Trophoblast cell (in vitro differentiated cells and primary cell): ENCODE measurements at regions not wholly inside any gene's neighbourhood (a gene's known extent, or its start where the extent isn't known, plus 50 kb on each side); places are given as distances from the start of the nearest gene placed in this dataset.
A peak's percentile ranks its signal among the peaks of the same experiment; 100 is the strongest.

Experiments used
- DNase-seq, 2 donors: peaks; one replicate each; pipeline ENCODE4 v3.0.0-alpha.2; 2016
- H2AFZ ChIP-seq: 2 replicates; pipeline ENCODE4 v1.6.1; 2013; ENCODE audit warnings: low read length, moderate library complexity, mild to moderate bottlenecking; ENCODE audit not compliant: insufficient read depth, poor library complexity
- H2AK5ac ChIP-seq: 2 replicates; pipeline ENCODE4 v1.6.1; 2013; ENCODE audit warnings: mild to moderate bottlenecking, low read length
- H2BK120ac ChIP-seq: 2 replicates; pipeline ENCODE4 v1.6.1; 2013; ENCODE audit warnings: low read length, mild to moderate bottlenecking, moderate library complexity; ENCODE audit not compliant: insufficient read depth, poor library complexity
- H2BK12ac ChIP-seq: 2 replicates; pipeline ENCODE4 v1.6.1; 2013; ENCODE audit warnings: mild to moderate bottlenecking, low read length, moderate library complexity
- H2BK5ac ChIP-seq: 2 replicates; pipeline ENCODE4 v1.6.1; 2013; ENCODE audit warnings: low read length, low read depth, moderate library complexity, mild to moderate bottlenecking; ENCODE audit not compliant: poor library complexity
- H3K14ac ChIP-seq: 2 replicates; pipeline ENCODE4 v1.6.1; 2013; ENCODE audit warnings: mild to moderate bottlenecking, low read length
- H3K18ac ChIP-seq: 2 replicates; pipeline ENCODE4 v1.6.1; 2013; ENCODE audit warnings: mild to moderate bottlenecking, low read length
- H3K23ac ChIP-seq: 2 replicates; pipeline ENCODE4 v1.6.1; 2013; ENCODE audit warnings: low read length
- H3K27ac ChIP-seq: 2 replicates; pipeline ENCODE4 v1.5.1; 2013; ENCODE audit warnings: low read depth, mild to moderate bottlenecking, inconsistent platforms, low read length, moderate library complexity
- H3K27me3 ChIP-seq: 2 replicates; pipeline ENCODE4 v1.6.1; 2013; ENCODE audit warnings: inconsistent platforms, mild to moderate bottlenecking, low read length, moderate library complexity; ENCODE audit not compliant: insufficient read depth
- H3K36me3 ChIP-seq, 2 experiments: 1 replicate in 1 of 2; 2 replicates in 1 of 2; pipeline ENCODE4 v1.6.1; 2013; ENCODE audit warnings: low read length in 2 of 2, mild to moderate bottlenecking in 2 of 2, moderate library complexity in 1 of 2; ENCODE audit not compliant: insufficient read depth in 2 of 2, control insufficient read depth in 1 of 2
- H3K4ac ChIP-seq: 2 replicates; pipeline ENCODE4 v1.6.1; 2013; ENCODE audit warnings: low read depth, mild to moderate bottlenecking, low read length, moderate library complexity
- H3K4me1 ChIP-seq, 2 experiments: 1 replicate in 1 of 2; 2 replicates in 1 of 2; pipeline ENCODE4 v1.6.1; 2013; ENCODE audit warnings: low read length in 2 of 2, mild to moderate bottlenecking in 2 of 2, moderate library complexity in 1 of 2; ENCODE audit not compliant: insufficient read depth in 2 of 2, control insufficient read depth in 1 of 2
- H3K4me2 ChIP-seq: 2 replicates; pipeline ENCODE4 v1.6.1; 2013; ENCODE audit warnings: inconsistent platforms, mild to moderate bottlenecking, low read length, moderate library complexity
- H3K4me3 ChIP-seq: 2 replicates; pipeline ENCODE4 v1.5.1; 2013; ENCODE audit warnings: mild to moderate bottlenecking, low read depth, low read length, inconsistent platforms
- H3K79me1 ChIP-seq: one replicate; pipeline ENCODE4 v1.6.1; 2013; ENCODE audit warnings: low read length
- H3K79me2 ChIP-seq: 2 replicates; pipeline ENCODE4 v1.6.1; 2013; ENCODE audit warnings: low read length, mild to moderate bottlenecking; ENCODE audit not compliant: control insufficient read depth, insufficient read depth, poor library complexity
- H3K9ac ChIP-seq: 2 replicates; pipeline ENCODE4 v1.6.1; 2013; ENCODE audit warnings: mild to moderate bottlenecking, low read length
- H3K9me3 ChIP-seq: 2 replicates; pipeline ENCODE4 v1.6.1; 2013; ENCODE audit warnings: low read depth, mild to moderate bottlenecking, control low read depth, inconsistent platforms, low read length; ENCODE audit not compliant: insufficient read depth
- H4K12ac ChIP-seq: 2 replicates; pipeline ENCODE4 v1.6.1; 2013; ENCODE audit warnings: low read depth, mild to moderate bottlenecking, low read length, moderate library complexity
- H4K8ac ChIP-seq: 2 replicates; pipeline ENCODE4 v1.6.1; 2013; ENCODE audit warnings: low read depth, mild to moderate bottlenecking, low read length, moderate library complexity
- H4K91ac ChIP-seq: one replicate; pipeline ENCODE4 v1.6.1; 2013; ENCODE audit warnings: low read depth, mild to moderate bottlenecking, low read length, moderate library complexity
- WGBS: extraction: QIAGEN DNeasy Blood & Tissue Kit; methylation state at CpG from one replicate; pipeline ENCODE4 v1.1.7; 2013; ENCODE audit warnings: missing lambda C conversion rate; ENCODE audit not compliant: insufficient read length, insufficient coverage; ENCODE audit errors: extremely low coverage; 5-methylcytosine and 5-hydroxymethylcytosine counted together

DNA sequence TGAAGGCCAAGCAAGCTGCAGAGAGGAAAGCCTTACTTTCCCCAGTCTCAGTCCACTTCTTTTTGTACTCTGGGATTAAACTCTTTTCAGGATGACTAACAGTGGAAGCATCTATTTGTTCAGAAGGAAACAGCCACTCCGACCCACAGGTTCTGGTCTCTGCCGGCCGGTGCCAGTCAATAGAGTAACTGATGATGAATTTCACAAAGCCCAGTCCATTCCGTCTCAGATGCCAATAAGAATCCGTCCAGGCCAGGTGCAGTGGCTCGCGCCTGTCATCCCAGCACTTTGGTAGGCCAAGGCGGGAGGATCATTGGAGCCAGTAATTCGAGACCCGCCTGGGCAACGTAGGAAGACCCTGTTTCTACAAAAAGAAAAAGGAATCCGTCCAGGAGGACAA, 58.5 kb upstream of the HELT start:
- Histone ChIP-seq H3K4ac (no peak overlapping the region), H2BK12ac (no peak overlapping the region)
- no CpG with 5 or more reads among the region's 12 CpGs for whole genome bisulfite sequencing

DNA sequence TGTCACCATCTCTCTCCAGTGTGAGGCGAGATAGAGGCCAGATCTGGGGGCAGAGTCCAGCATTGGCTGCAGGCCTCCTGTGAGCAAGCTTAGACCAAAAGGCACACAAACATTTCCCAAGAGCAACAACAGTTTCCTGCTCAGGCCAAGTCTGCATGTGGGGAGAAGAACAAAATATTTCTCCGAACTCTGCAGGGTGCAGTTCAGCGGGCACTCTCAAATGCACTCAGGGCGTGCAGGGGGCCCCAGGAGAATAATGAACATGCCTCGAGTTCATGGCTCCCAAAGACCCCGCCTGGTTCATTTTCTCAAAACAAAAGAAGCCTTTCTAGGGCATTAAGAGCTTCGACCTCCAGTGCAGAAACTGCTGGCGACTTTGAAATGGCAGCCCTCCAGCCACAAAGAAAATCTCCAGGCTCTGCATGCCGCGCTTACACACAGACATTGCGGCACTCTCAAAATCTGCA, 57.8 kb upstream of the HELT start:
- Histone ChIP-seq H2BK12ac (no peak overlapping the region), H3K9ac (no peak overlapping the region), H3K18ac (no peak overlapping the region), H3K4me2 (no peak overlapping the region), H3K4me1 (no peaks in the 10 kb centered on the region), H4K91ac (no peak overlapping the region), H3K9me3 (no peaks in the 10 kb centered on the region), H3K23ac (no peak overlapping the region), H3K27ac (no peak overlapping the region), H3K27me3 (no peaks in the 10 kb centered on the region), H3K14ac (no peak overlapping the region), H2BK120ac (no peak overlapping the region), H3K4me3 (no peak overlapping the region), H4K8ac (no peak overlapping the region), H3K79me1 (no peaks in the 10 kb centered on the region), H3K36me3 (no peaks in the 10 kb centered on the region), H2BK5ac (no peak overlapping the region), H3K4ac (no peak overlapping the region), H3K79me2 (no peaks in the 10 kb centered on the region), H2AFZ (peak overlapping the region; percentile 33), H2AK5ac (no peak overlapping the region), H4K12ac (no peak overlapping the region)
- WGBS: no CpG with 5 or more reads among the region's 11 CpGs
- DNase-seq: no peak

More for the DNA sequence above, 58.5 kb upstream of the HELT start:
- no peaks in the 10 kb centered on the region for H3K27me3 ChIP-seq
- no peak for DNase-seq
- no peak overlapping the region for H3K14ac ChIP-seq
- no peaks in the 10 kb centered on the region for H3K79me1 ChIP-seq
- H2AFZ ChIP-seq: no peak overlapping the region
- H3K9me3 ChIP-seq: no peaks in the 10 kb centered on the region
- H3K27ac ChIP-seq: no peak overlapping the region
- no peak overlapping the region for H2BK5ac ChIP-seq
- no peak overlapping the region for H3K23ac ChIP-seq
- no peak overlapping the region for H2BK120ac ChIP-seq
- H4K12ac ChIP-seq: no peak overlapping the region
- H3K4me3 ChIP-seq: no peak overlapping the region
- no peak overlapping the region for H2AK5ac ChIP-seq
- H3K79me2 ChIP-seq: no peaks in the 10 kb centered on the region
- no peak overlapping the region for H4K91ac ChIP-seq
- no peak overlapping the region for H3K4me2 ChIP-seq
- H3K4me1 ChIP-seq: no peaks in the 10 kb centered on the region
- H3K36me3 ChIP-seq: no peaks in the 10 kb centered on the region
- H4K8ac ChIP-seq: no peak overlapping the region
- H3K9ac ChIP-seq: no peak overlapping the region
- no peak overlapping the region for H3K18ac ChIP-seq

DNA sequence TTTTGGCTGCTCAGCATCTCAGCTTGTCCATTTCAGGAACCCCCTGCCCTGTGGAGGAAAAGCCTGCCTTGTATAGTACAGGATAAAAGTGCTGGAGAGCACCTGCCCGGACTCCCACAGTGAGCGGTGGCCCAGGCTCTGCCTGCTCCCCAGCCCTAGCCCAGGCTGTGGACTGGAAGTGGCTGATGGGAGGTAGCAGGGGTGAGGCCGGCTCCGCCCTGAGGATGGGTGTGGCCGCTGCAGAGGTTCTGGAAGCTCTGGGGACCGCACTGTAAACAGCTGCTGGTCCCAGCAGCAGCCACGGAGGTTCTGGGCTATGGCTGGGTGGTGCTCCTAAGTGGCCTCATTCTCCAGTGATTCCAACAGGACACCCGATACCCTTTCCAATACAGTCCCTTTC, 56.6 kb upstream of the HELT start:
- Histone ChIP-seq H3K23ac (no peak overlapping the region), H2BK120ac (no peak overlapping the region), H2AK5ac (no peak overlapping the region), H3K4me1 (no peaks in the 10 kb centered on the region), H4K8ac (no peak overlapping the region), H3K14ac (no peak overlapping the region), H2BK12ac (no peak overlapping the region), H3K79me2 (no peaks in the 10 kb centered on the region), H4K12ac (no peak overlapping the region), H3K9ac (no peak overlapping the region), H3K79me1 (no peaks in the 10 kb centered on the region), H3K4ac (no peak overlapping the region), H3K9me3 (no peaks in the 10 kb centered on the region), H3K4me3 (no peak overlapping the region), H3K4me2 (no peak overlapping the region), H2AFZ (no peak overlapping the region), H3K36me3 (no peaks in the 10 kb centered on the region), H3K18ac (no peak overlapping the region), H3K27ac (no peak overlapping the region), H2BK5ac (no peak overlapping the region), H3K27me3 (no peaks in the 10 kb centered on the region), H4K91ac (no peak overlapping the region)
- WGBS: no CpG with 5 or more reads among the region's 8 CpGs
- DNase-seq: no peak

DNA sequence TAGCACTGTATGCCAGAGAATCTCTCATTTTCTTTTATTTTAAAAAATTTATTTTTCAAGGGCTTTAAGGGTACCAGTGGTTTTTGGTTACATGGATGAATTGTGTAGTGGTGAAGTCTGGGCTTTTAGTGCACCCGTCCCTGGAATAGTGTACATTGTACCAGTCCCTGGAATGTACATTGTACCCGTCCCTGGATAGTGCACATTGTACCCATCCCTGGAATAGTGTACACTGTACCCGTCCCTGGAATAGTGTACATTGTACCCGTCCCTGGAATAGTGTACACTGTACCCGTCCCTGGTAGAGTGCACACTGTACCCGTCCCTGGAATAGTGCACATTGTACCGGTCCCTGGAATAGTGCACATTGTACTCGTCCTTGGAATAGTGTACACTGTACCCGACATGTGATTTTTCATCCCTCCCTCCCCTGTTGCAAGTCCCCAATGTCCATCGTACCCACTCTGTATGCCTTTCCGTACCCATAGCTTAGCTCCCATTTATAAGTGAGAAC, 56.1 kb upstream of the HELT start:
- H3K4me3 ChIP-seq: no peak overlapping the region
- no peaks in the 10 kb centered on the region for H3K27me3 ChIP-seq
- H3K9ac ChIP-seq: no peak overlapping the region
- no peak overlapping the region for H2BK5ac ChIP-seq
- no peak overlapping the region for H2AK5ac ChIP-seq
- H2AFZ ChIP-seq: no peak overlapping the region
- DNase-seq: no peak
- H3K18ac ChIP-seq: no peak overlapping the region
- H3K27ac ChIP-seq: no peak overlapping the region
- no peak overlapping the region for H3K4me2 ChIP-seq
- no peaks in the 10 kb centered on the region for H3K9me3 ChIP-seq
- no peak overlapping the region for H4K8ac ChIP-seq
- no peaks in the 10 kb centered on the region for H3K79me1 ChIP-seq
- H3K4me1 ChIP-seq: no peaks in the 10 kb centered on the region
- WGBS: no CpG with 5 or more reads among the region's 11 CpGs
- no peak overlapping the region for H3K23ac ChIP-seq
- H2BK120ac ChIP-seq: no peak overlapping the region
- H3K14ac ChIP-seq: no peak overlapping the region
- no peaks in the 10 kb centered on the region for H3K36me3 ChIP-seq
- H3K79me2 ChIP-seq: no peaks in the 10 kb centered on the region
- H4K91ac ChIP-seq: no peak overlapping the region
- H2BK12ac ChIP-seq: no peak overlapping the region
- H4K12ac ChIP-seq: no peak overlapping the region
- no peak overlapping the region for H3K4ac ChIP-seq
